Caco-2 (cell line): ENCODE measurements at regions not wholly inside any gene's neighbourhood (a gene's known extent, or its start where the extent isn't known, plus 50 kb on each side); places are given as distances from the start of the nearest gene placed in this dataset.

ENCODE experiments used
- BruUV-seq: library from RNA; stranded (reverse); fragments of 400-500 nt; replicated peaks from 2 replicates; lab custom pipeline; 2021; lab: Mats Ljungman, UMichigan
- CTCF ChIA-PET: fragments of 300-600 bp; sonication (Branson Sonifier 250); formaldehyde crosslinking; loops from one replicate; lab custom pipeline; 2022; ENCODE audit warnings: antibody characterized with exemption; lab: Charles Lee
- POLR2A ChIA-PET: fragments of 300-600 bp; sonication (Branson Sonifier 250); formaldehyde crosslinking; loops from one replicate; lab custom pipeline; 2022; ENCODE audit warnings: antibody characterized with exemption; lab: Charles Lee
- DNase-seq, 2 experiments: peaks; one replicate each; pipeline versions ENCODE4 v3.0.0 to v3.0.0-alpha.2; 2020 to 2022
- H3K27me3 ChIP-seq: replicated peaks from 2 replicates; pipeline ENCODE4 v1.6.0; 2011; ENCODE audit warnings: low read length; ENCODE audit not compliant: control insufficient read depth, insufficient read depth
- H3K36me3 ChIP-seq: 2 replicates; pipeline ENCODE4 v1.5.1; 2011; ENCODE audit warnings: low read length; ENCODE audit not compliant: control insufficient read depth, insufficient read depth
- H3K4me1 ChIP-seq: fragments of 250-450 bp; sonication (Bioruptor Pico); 2 replicates; pipeline ENCODE4 v1.5.1; 2020; ENCODE audit warnings: mild to moderate bottlenecking
- H3K4me3 ChIP-seq: 2 replicates; pipeline ENCODE4 v1.5.1; 2011; ENCODE audit warnings: low read depth, mild to moderate bottlenecking, control low read depth, low read length
- H3K9me3 ChIP-seq: fragments of 250-450 bp; sonication (Bioruptor Pico); 2 replicates; pipeline ENCODE4 v1.5.1; 2020; ENCODE audit warnings: mild to moderate bottlenecking, moderate library complexity
- H3K27ac Mint-ChIP-seq: one replicate; pipeline ENCODE4 v1.8.0; 2022; ENCODE audit warnings: mixed read lengths; ENCODE audit not compliant: unreplicated experiment
- H3K27me3 Mint-ChIP-seq: one replicate; pipeline ENCODE4 v1.8.0; 2022; ENCODE audit warnings: mixed read lengths; ENCODE audit not compliant: insufficient read depth, unreplicated experiment
- H3K36me3 Mint-ChIP-seq: one replicate; pipeline ENCODE4 v1.8.0; 2022; ENCODE audit warnings: mild to moderate bottlenecking, mixed read lengths; ENCODE audit not compliant: insufficient read depth, unreplicated experiment
- H3K4me1 Mint-ChIP-seq: one replicate; pipeline ENCODE4 v1.8.0; 2022; ENCODE audit warnings: low read depth, mixed read lengths; ENCODE audit not compliant: unreplicated experiment
- H3K4me3 Mint-ChIP-seq: one replicate; pipeline ENCODE4 v1.8.0; 2022; ENCODE audit warnings: mild to moderate bottlenecking, moderate library complexity, mixed read lengths; ENCODE audit not compliant: unreplicated experiment
- H3K9me3 Mint-ChIP-seq: one replicate; pipeline ENCODE4 v1.8.0; 2022; ENCODE audit warnings: mixed read lengths; ENCODE audit not compliant: unreplicated experiment
- CTCF ChIP-seq, 2 experiments: fragments of 200-600 bp in 1 of 2; IDR thresholded peaks; 1 replicate in 1 of 2; 2 replicates in 1 of 2; pipeline versions ENCODE4 v1.5.1 to v1.8.0; 2011 to 2022; ENCODE audit warnings: antibody characterized with exemption in 1 of 2, control low read depth in 1 of 2, inconsistent platforms in 1 of 2, low read depth in 1 of 2, low read length in 1 of 2, mild to moderate bottlenecking in 1 of 2, moderate library complexity in 1 of 2; ENCODE audit not compliant: insufficient read depth in 1 of 2, severe bottlenecking in 1 of 2, unreplicated experiment in 1 of 2
- intact Hi-C: fragments of 100-400 bp; cut with micrococcal nuclease; formaldehyde crosslinking; loops from one replicate; pipeline ENCODE4 v1.10.0; 2022; ENCODE audit not compliant: unreplicated experiment

GRCh38 chr6:19736066-19736465, 101.1 kb upstream of the ID4 start:
- Histone ChIP-seq H3K27me3 (no peaks in the 10 kb centered on the region), H3K4me1 (no peaks in the 10 kb centered on the region), H3K36me3 (no peaks in the 10 kb centered on the region), H3K4me3 (no peak overlapping the region), H3K9me3 (no peaks in the 10 kb centered on the region)
- no peak overlapping the region for H3K27ac Mint-ChIP-seq
- intact Hi-C loops = no loop called here
- BruUV-seq = no TSS peak
- no peaks in the 10 kb centered on the region for H3K36me3 Mint-ChIP-seq
- ChIA-PET CTCF (no interaction called here), POLR2A (no interaction called here)
- H3K27me3 Mint-ChIP-seq = peaks cover 9% of the 10 kb centered on the region
- no peak for DNase-seq
- no peaks in the 10 kb centered on the region for H3K9me3 Mint-ChIP-seq
- no peak overlapping the region for H3K4me3 Mint-ChIP-seq
- H3K4me1 Mint-ChIP-seq = no peaks in the 10 kb centered on the region
- no peak for TF ChIP-seq CTCF (IDR thresholded peaks at IDR 0.05; ENCODE audit: insufficient read depth in 1 of 2, low read depth in 1 of 2, low read length in 1 of 2, severe bottlenecking in 1 of 2, unreplicated experiment in 1 of 2)

GRCh38 chr6:19738010-19738409, 99.2 kb upstream of the ID4 start:
- no peak overlapping the region for H3K4me3 ChIP-seq
- no peaks in the 10 kb centered on the region for H3K4me1 ChIP-seq
- POLR2A ChIA-PET = no interaction called here
- no peaks in the 10 kb centered on the region for H3K36me3 ChIP-seq
- Mint-ChIP-seq H3K9me3 (no peaks in the 10 kb centered on the region), H3K36me3 (no peaks in the 10 kb centered on the region), H3K4me3 (no peak overlapping the region), H3K27ac (no peak overlapping the region), H3K27me3 (peaks cover 4% of the 10 kb centered on the region), H3K4me1 (no peaks in the 10 kb centered on the region)
- DNase-seq = no peak
- BruUV-seq = no TSS peak
- intact Hi-C loops = no loop called here
- CTCF ChIA-PET = no interaction called here
- no peak for TF ChIP-seq CTCF (IDR thresholded peaks at IDR 0.05; ENCODE audit: insufficient read depth in 1 of 2, low read depth in 1 of 2, low read length in 1 of 2, severe bottlenecking in 1 of 2, unreplicated experiment in 1 of 2)
- H3K27me3 ChIP-seq = no peaks in the 10 kb centered on the region
- H3K9me3 ChIP-seq = no peaks in the 10 kb centered on the region

- BruUV-seq = no TSS peak
- H3K27ac Mint-ChIP-seq = no peak overlapping the region
- H3K9me3 Mint-ChIP-seq = no peaks in the 10 kb centered on the region
- peaks cover 7% of the 10 kb centered on the region for H3K27me3 Mint-ChIP-seq
- ChIA-PET CTCF (no interaction called here), POLR2A (no interaction called here)
- TF ChIP-seq CTCF (IDR thresholded peaks at IDR 0.05; ENCODE audit: insufficient read depth in 1 of 2, low read depth in 1 of 2, low read length in 1 of 2, severe bottlenecking in 1 of 2, unreplicated experiment in 1 of 2) = no peak
- no peaks in the 10 kb centered on the region for H3K36me3 Mint-ChIP-seq
- no peaks in the 10 kb centered on the region for H3K4me1 Mint-ChIP-seq
- intact Hi-C loops = no loop called here
- DNase-seq = no peak
- H3K27me3 ChIP-seq = no peaks in the 10 kb centered on the region
- no peak overlapping the region for H3K4me3 Mint-ChIP-seq
- no peaks in the 10 kb centered on the region for H3K4me1 ChIP-seq
- no peaks in the 10 kb centered on the region for H3K36me3 ChIP-seq
- no peak overlapping the region for H3K4me3 ChIP-seq
- no peaks in the 10 kb centered on the region for H3K9me3 ChIP-seq
Measured at GRCh38 chr6:19749722-19750121, 87.4 kb upstream of the ID4 start.
